K562 (cell line): ENCODE measurements at regions not wholly inside any gene's neighbourhood (a gene's known extent, or its start where the extent isn't known, plus 50 kb on each side); places are given as distances from the start of the nearest gene placed in this dataset.

ENCODE experiments used
- CHD7 ChIP-seq: fragments of 200-600 bp; sonication (generic); IDR thresholded peaks from one replicate; pipeline ENCODE4 v1.6.1; 2012; ENCODE audit warnings: mild to moderate bottlenecking, low read depth, low read length, inconsistent platforms
- GABPA ChIP-seq: fragments of 200-800 bp; sonication (Bioruptor generic); conservative IDR thresholded peaks from 2 replicates; pipeline ENCODE4 v1.6.1; 2016; ENCODE audit warnings: low read depth, missing genetic modification characterization, missing compliant biosample characterization
- MYNN ChIP-seq, 2 experiments: sonication (generic); formaldehyde crosslinking in 1 of 2; IDR thresholded peaks; 2 replicates each; pipeline versions ENCODE4 v1.5.0 to v1.6.1; 2016 to 2020; ENCODE audit warnings: antibody characterized with exemption in 1 of 2, missing genetic modification reagents in 1 of 2
- NR3C1 ChIP-seq: sonication (generic); formaldehyde crosslinking; IDR thresholded peaks from 2 replicates; pipeline ENCODE4 v1.8.1; 2022; ENCODE audit warnings: missing genetic modification reagents
- SMARCC2 ChIP-seq: fragments of 450-650 bp; IDR thresholded peaks from 2 replicates; pipeline ENCODE4 v1.6.1; 2017; ENCODE audit warnings: antibody characterized with exemption, moderate library complexity, mild to moderate bottlenecking, low read depth
- ZMIZ1 ChIP-seq, 2 experiments: fragments of 150-350 bp in 1 of 2; IDR thresholded peaks; 2 replicates each; pipeline ENCODE4 v1.6.1; 2012 to 2016; ENCODE audit warnings: low read depth in 2 of 2, low read length in 2 of 2, mild to moderate bottlenecking in 1 of 2, moderate library complexity in 1 of 2
- ZNF324 ChIP-seq: fragments of 250-450 bp; sonication (Bioruptor Pico); IDR thresholded peaks from 2 replicates; pipeline ENCODE4 v1.4.0; 2020; ENCODE audit warnings: mild to moderate bottlenecking

- TF ChIP-seq GABPA (tag) (no peak), CHD7 (no peak), ZNF324 (CRISPR knock-in tag) (no peak), SMARCC2 (no peak), MYNN (IDR thresholded peaks at IDR 0.05) (no peak), MYNN (CRISPR knock-in tag; IDR thresholded peaks at IDR 0.05) (no peak), NR3C1 (CRISPR knock-in tag) (no peak), ZMIZ1 (IDR thresholded peaks at IDR 0.05; ENCODE audit: low read depth in 2 of 2, low read length in 2 of 2) (no peak)
These were observed 81.4 kb upstream of the CPEB2 start (continued) for GRCh38 chr4:14920759-14921320.
